Effector memory CD4-positive, alpha-beta T cell (primary cell): ENCODE measurements at regions not wholly inside any gene's neighbourhood (a gene's known extent, or its start where the extent isn't known, plus 50 kb on each side); places are given as distances from the start of the nearest gene placed in this dataset.
"Not testable (repeated sequence)": the region's sequence is repeated elsewhere in the genome, so short reads cannot be mapped to it uniquely, and the experiment has no call there.

Experiments
- DNase-seq, 3 donors: peaks; one replicate each; pipeline ENCODE4 v3.0.0-alpha.2; 2020
- H3K27ac ChIP-seq: 2 replicates; pipeline ENCODE4 v1.7.0; 2013; ENCODE audit warnings: mild to moderate bottlenecking, low read length, moderate library complexity; ENCODE audit not compliant: insufficient read depth, poor library complexity, severe bottlenecking
- H3K27me3 ChIP-seq: replicated peaks from 2 replicates; pipeline ENCODE4 v1.7.0; 2013; ENCODE audit warnings: mild to moderate bottlenecking, low read length; ENCODE audit not compliant: insufficient read depth, control insufficient read depth, poor library complexity, severe bottlenecking
- H3K36me3 ChIP-seq: 2 replicates; pipeline ENCODE4 v1.7.0; 2013; ENCODE audit warnings: mild to moderate bottlenecking, low read length, moderate library complexity; ENCODE audit not compliant: control insufficient read depth, insufficient read depth
- H3K4me1 ChIP-seq: 2 replicates; pipeline ENCODE4 v1.7.0; 2013; ENCODE audit warnings: low read length, mild to moderate bottlenecking; ENCODE audit not compliant: control insufficient read depth, insufficient read depth, poor library complexity, severe bottlenecking
- H3K4me3 ChIP-seq: 2 replicates; pipeline ENCODE4 v1.7.0; 2013; ENCODE audit warnings: low read length, low read depth, mild to moderate bottlenecking; ENCODE audit not compliant: insufficient read depth, poor library complexity, severe bottlenecking
- H3K9me3 ChIP-seq: 2 replicates; pipeline ENCODE4 v1.7.0; 2013; ENCODE audit warnings: mild to moderate bottlenecking, low read length, moderate library complexity; ENCODE audit not compliant: control insufficient read depth

GRCh38 chr4:189837471-189837870 is 103.2 kb upstream of the FRG1 start:
- H3K27ac ChIP-seq: no peak overlapping the region
- no peak for DNase-seq
- H3K27me3 ChIP-seq: no peaks in the 10 kb centered on the region
- no peaks in the 10 kb centered on the region for H3K9me3 ChIP-seq
- no peaks in the 10 kb centered on the region for H3K36me3 ChIP-seq
- no peaks in the 10 kb centered on the region for H3K4me1 ChIP-seq
- H3K4me3 ChIP-seq: no peak overlapping the region

GRCh38 chr4:189838821-189839497 is 101.7 kb upstream of the FRG1 start:
- H3K4me3 ChIP-seq: no peak overlapping the region
- H3K4me1 ChIP-seq: no peaks in the 10 kb centered on the region
- no peak for DNase-seq
- no peak overlapping the region for H3K27ac ChIP-seq
- H3K27me3 ChIP-seq: no peaks in the 10 kb centered on the region
- H3K36me3 ChIP-seq: no peaks in the 10 kb centered on the region
- H3K9me3 ChIP-seq: no peaks in the 10 kb centered on the region

- no peak for DNase-seq
- no peaks in the 10 kb centered on the region for H3K36me3 ChIP-seq
- no peak overlapping the region for H3K27ac ChIP-seq
- no peaks in the 10 kb centered on the region for H3K4me1 ChIP-seq
- H3K4me3 ChIP-seq: no peak overlapping the region
- H3K9me3 ChIP-seq: no peaks in the 10 kb centered on the region
- no peaks in the 10 kb centered on the region for H3K27me3 ChIP-seq
These were observed 100.3 kb upstream of the FRG1 start for GRCh38 chr4:189840356-189840755.

GRCh38 chr4:189843413-189844009 is 97.2 kb upstream of the FRG1 start:
- H3K27ac ChIP-seq: no peak overlapping the region
- no peaks in the 10 kb centered on the region for H3K27me3 ChIP-seq
- H3K4me3 ChIP-seq: no peak overlapping the region
- no peaks in the 10 kb centered on the region for H3K36me3 ChIP-seq
- no peak for DNase-seq
- H3K9me3 ChIP-seq: no peaks in the 10 kb centered on the region
- no peaks in the 10 kb centered on the region for H3K4me1 ChIP-seq

- Histone ChIP-seq H3K9me3 (no peaks in the 10 kb centered on the region), H3K36me3 (no peaks in the 10 kb centered on the region), H3K4me3 (no peak overlapping the region), H3K27ac (no peak overlapping the region), H3K27me3 (no peaks in the 10 kb centered on the region), H3K4me1 (no peaks in the 10 kb centered on the region)
- no peak for DNase-seq
These were observed 95.4 kb upstream of the FRG1 start for GRCh38 chr4:189845145-189845846.

DNA sequence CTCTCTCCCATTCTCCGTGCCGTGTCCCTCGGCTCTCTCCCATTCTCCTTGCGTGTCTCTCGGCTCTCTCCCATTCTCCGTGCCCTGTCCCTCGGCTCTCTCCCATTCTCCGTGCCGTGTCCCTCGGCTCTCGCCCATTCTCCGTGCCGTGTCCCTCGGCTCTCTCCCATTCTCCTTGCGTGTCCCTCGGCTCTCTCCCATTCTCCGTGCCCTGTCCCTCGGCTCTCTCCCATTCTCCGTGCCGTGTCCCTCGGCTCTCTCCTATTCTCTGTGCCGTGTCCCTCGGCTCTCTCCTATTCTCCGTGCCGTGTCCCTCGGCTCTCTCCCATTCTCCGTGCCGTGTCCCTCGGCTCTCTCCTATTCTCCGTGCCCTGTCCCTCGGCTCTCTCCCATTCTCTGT is 94.6 kb upstream of the FRG1 start:
- not testable (repeated sequence) for DNase-seq, H3K27ac ChIP-seq, H3K4me3 ChIP-seq, H3K36me3 ChIP-seq, H3K27me3 ChIP-seq, H3K9me3 ChIP-seq, H3K4me1 ChIP-seq

- DNase-seq, H3K27ac ChIP-seq: not testable (repeated sequence)
These were observed 94.1 kb upstream of the FRG1 start for GRCh38 chr4:189846608-189847007.

GRCh38 chr4:189848672-189849071 is 92.0 kb upstream of the FRG1 start:
- H3K36me3 ChIP-seq, H3K4me3 ChIP-seq, H3K9me3 ChIP-seq, H3K27me3 ChIP-seq, H3K4me1 ChIP-seq, H3K27ac ChIP-seq, DNase-seq: not testable (repeated sequence)

More at GRCh38 chr4:189846608-189847007, 94.1 kb upstream of the FRG1 start:
- not testable (repeated sequence) for H3K4me1 ChIP-seq, H3K36me3 ChIP-seq, H3K4me3 ChIP-seq, H3K9me3 ChIP-seq, H3K27me3 ChIP-seq

DNA sequence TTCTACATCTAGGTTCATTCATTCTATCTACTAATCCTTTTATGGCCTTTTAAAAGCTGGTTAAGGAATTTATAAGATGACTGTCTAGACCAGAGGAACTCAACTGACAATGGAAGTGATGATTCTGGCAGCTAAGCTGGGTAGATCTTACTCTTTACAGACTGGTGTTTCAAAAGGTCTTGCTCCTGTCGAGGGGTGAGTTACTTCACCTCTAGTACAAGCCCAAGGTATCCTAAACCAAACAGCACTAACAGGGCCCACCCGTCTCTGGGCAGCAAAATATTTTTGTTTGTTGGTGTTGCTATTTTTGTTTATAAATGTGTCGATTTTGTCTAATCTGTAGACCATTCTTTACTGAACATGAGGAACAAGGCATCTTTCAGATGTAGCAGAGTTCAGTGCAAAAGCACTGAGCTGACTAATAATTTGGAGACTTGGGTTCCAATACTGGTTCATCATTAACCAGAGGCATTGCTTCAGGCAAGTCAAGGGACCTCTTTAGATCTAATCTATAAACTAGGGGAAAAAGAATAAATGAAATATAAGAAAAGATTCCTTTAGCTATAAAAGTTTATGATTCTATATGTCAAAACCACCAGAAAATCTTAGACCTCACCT is 90.3 kb upstream of the FRG1 start:
- no peak for DNase-seq

DNA sequence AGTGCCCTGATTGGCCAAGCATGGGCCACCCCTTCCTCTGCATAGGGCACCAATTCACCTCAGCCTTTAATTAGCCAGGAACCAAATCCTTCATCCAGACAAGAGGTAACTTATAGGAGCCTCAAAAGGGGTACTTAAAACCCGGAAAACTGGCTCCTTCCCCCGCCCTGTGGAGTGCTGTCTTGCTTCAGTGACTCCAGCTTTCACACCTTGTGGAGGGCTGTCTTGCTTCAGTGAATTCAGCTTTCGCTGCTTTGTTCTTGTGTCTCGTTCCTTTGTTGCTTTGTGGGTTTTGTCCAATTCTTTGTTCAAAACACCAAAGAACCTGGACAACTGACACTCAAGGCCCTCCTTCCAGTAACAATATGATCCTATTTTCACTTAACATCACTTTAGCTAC is 82.2 kb upstream of the FRG1 start:
- H3K27ac ChIP-seq: no peak overlapping the region
- DNase-seq: no peak
- no peak overlapping the region for H3K4me3 ChIP-seq
- H3K9me3 ChIP-seq: no peaks in the 10 kb centered on the region
- no peaks in the 10 kb centered on the region for H3K27me3 ChIP-seq
- no peaks in the 10 kb centered on the region for H3K4me1 ChIP-seq
- no peaks in the 10 kb centered on the region for H3K36me3 ChIP-seq

More for the DNA sequence above, 90.3 kb upstream of the FRG1 start:
- no peaks in the 10 kb centered on the region for H3K4me1 ChIP-seq
- H3K27ac ChIP-seq: no peak overlapping the region
- H3K9me3 ChIP-seq: no peaks in the 10 kb centered on the region
- H3K36me3 ChIP-seq: no peaks in the 10 kb centered on the region
- H3K4me3 ChIP-seq: no peak overlapping the region
- H3K27me3 ChIP-seq: no peaks in the 10 kb centered on the region
